RWPE1 (cell line): ENCODE measurements at regions not wholly inside any gene's neighbourhood (a gene's known extent, or its start where the extent isn't known, plus 50 kb on each side); places are given as distances from the start of the nearest gene placed in this dataset.

ENCODE experiments used
- CTCF ChIA-PET: fragments of 350-600 bp; sonication (Branson Sonifier 250); formaldehyde crosslinking; extraction: SDS; loops from one replicate; lab custom pipeline; 2021; lab: Yijun Ruan, JAX
- POLR2A ChIA-PET: fragments of 400-600 bp; formaldehyde crosslinking; extraction: SDS; loops from one replicate; lab custom pipeline; 2020; ENCODE audit warnings: antibody characterized with exemption; ENCODE audit not compliant: low non-redundant PET; lab: Yijun Ruan, JAX
- DNase-seq: peaks from one replicate; pipeline ENCODE4 v3.0.0; 2012; ENCODE audit warnings: low spot score
- H3K27ac ChIP-seq: fragments of 450-650 bp; 2 replicates; pipeline ENCODE4 v1.5.1; 2017
- TF ChIP-seq, protein P1 (sequence below): fragments of 450-650 bp; conservative IDR thresholded peaks from 2 replicates; pipeline ENCODE4 v1.5.1; 2017; ENCODE audit warnings: low read depth, mild to moderate bottlenecking

- TF ChIP-seq, protein P1, sequence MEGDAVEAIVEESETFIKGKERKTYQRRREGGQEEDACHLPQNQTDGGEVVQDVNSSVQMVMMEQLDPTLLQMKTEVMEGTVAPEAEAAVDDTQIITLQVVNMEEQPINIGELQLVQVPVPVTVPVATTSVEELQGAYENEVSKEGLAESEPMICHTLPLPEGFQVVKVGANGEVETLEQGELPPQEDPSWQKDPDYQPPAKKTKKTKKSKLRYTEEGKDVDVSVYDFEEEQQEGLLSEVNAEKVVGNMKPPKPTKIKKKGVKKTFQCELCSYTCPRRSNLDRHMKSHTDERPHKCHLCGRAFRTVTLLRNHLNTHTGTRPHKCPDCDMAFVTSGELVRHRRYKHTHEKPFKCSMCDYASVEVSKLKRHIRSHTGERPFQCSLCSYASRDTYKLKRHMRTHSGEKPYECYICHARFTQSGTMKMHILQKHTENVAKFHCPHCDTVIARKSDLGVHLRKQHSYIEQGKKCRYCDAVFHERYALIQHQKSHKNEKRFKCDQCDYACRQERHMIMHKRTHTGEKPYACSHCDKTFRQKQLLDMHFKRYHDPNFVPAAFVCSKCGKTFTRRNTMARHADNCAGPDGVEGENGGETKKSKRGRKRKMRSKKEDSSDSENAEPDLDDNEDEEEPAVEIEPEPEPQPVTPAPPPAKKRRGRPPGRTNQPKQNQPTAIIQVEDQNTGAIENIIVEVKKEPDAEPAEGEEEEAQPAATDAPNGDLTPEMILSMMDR: no peak
- DNase-seq: no peak
- ChIA-PET POLR2A (no interaction called here), CTCF (no interaction called here)
- no peak overlapping the region for H3K27ac ChIP-seq
Observed at GRCh38 chr12:106001837-106002218, 136.9 kb downstream of the NUAK1 start.

DNA sequence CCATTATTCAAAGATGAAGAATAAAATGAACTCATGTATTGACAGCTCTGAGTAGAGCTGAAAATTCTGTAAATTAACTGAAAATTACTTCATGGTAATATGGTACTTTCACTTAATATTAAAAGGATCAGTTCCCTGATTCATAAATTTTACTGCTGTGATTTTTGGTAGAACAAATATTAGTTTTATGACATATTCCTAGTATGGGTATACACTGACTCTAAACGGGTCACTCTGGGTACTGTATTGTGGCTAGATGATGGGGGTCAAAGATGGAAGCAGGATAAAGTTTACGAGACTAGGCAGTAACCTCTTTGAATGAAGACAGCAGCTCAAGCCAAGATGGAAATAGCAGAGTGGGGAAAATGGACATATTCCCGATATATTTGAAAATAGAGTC lies 135.5 kb downstream of the NUAK1 start:
- H3K27ac ChIP-seq: no peak overlapping the region
- ChIA-PET POLR2A (no interaction called here), CTCF (interaction anchor here (0.7 kb wide), 1 partner anchor 84 kb away, joined by 3 read pairs; no protein-coding TSS in a partner anchor)
- DNase-seq: no peak
- TF ChIP-seq, protein P1: no peak

DNA sequence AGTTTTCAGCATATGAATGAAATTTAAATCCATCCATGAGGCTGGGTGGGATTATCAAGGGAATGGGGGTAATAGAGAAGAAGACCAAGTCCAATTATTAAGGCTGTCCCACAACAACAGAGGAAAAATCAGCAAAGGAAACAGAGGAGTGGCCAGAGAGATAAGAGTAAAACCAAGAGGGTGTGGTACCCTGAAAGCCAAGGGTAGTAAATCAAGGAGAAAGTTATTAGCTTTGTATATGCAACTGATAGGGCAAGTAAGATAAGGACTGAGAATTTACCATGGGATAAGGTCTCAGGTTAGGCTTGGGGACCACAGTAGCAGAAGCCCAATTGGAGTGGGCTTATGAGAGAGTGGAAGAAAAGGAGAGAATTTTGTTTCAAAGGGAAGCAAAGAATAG lies 134.5 kb downstream of the NUAK1 start:
- H3K27ac ChIP-seq: no peak overlapping the region
- ChIA-PET POLR2A (no interaction called here), CTCF (interaction anchor here (0.6 kb wide), 1 partner anchor 150 kb away, joined by 3 read pairs; no protein-coding TSS in a partner anchor)
- DNase-seq: no peak
- TF ChIP-seq, protein P1: no peak

DNA sequence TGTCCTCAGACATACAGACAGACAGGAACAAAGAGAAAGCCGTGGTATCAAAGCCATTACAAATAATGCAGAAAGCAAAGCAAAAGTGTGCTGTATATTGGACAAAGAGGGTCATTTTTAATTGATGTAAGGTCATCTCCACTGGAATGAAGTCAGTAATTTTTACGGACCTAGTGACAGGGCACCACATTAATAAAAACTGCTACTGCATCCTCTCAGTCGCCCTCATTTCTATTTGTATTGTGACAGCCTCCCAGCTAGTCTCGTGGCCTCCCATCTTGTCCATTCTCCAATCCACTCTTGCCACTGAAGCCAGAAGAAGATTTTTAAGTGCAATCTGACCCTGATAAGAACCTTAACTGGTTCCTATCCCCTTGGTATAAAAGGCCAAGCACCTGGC lies 132.4 kb downstream of the NUAK1 start:
- CTCF ChIA-PET: no interaction called here
- TF ChIP-seq, protein P1: no peak
- DNase-seq: no peak
- POLR2A ChIA-PET: no interaction called here
- H3K27ac ChIP-seq: no peak overlapping the region

GRCh38 chr12:106006940-106007339 lies 131.8 kb downstream of the NUAK1 start:
- TF ChIP-seq, protein P1: no peak
- ChIA-PET CTCF (no interaction called here), POLR2A (no interaction called here)
- no peak overlapping the region for H3K27ac ChIP-seq
- no peak for DNase-seq

DNA sequence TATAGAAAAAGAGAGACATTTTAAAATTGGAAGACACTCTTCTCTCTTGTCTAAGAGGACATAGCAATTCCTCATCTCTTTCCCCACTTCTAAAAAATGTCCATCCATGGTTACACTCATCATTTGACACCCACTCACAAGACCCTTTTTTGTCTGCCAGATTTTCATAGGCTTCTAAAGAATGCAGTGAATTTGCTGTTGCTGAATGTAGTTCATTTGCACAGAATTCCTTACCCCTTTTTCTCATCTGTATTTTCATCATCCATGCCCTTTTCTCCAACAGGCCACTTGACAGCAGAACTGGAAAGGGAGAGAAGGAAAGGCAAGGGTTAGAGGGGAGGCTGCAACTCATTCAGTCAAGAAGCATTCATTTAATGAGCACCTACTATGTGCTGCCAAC lies 128.0 kb downstream of the NUAK1 start:
- ChIA-PET CTCF (no interaction called here), POLR2A (no interaction called here)
- H3K27ac ChIP-seq: no peak overlapping the region
- TF ChIP-seq, protein P1: no peak
- DNase-seq: no peak
